Endothelial cell of hepatic sinusoid (primary cell): ENCODE measurements at regions not wholly inside any gene's neighbourhood (a gene's known extent, or its start where the extent isn't known, plus 50 kb on each side); places are given as distances from the start of the nearest gene placed in this dataset.
"Not testable (repeated sequence)": the region's sequence is repeated elsewhere in the genome, so short reads cannot be mapped to it uniquely, and the experiment has no call there.

Experiments
- in situ Hi-C: cut with HindIII; loops from 2 replicates; pipeline ENCODE4 v1.10.0; 2017; ENCODE audit warnings: low sequenced_read_pairs

DNA sequence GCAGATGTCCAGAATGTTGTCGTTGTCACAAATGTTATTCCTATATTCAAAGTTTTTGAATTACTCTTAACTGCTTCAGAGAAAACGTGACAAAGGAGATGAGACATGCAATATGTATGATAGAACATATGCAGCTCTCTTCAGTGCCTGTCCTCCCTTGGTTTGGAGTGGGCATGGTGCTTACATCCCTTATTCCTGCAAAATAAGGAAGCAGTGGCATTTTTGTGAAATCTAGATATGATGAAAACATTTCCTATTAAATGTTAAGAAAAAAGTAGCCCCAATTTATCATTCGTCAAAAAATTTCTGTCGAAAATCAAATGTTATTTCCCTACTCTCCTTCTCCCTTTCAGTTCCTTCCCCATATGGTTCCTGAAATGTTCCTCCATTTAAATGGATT, 457.5 kb upstream of the FANCL start:
- in situ Hi-C loops, result no loop called here

DNA sequence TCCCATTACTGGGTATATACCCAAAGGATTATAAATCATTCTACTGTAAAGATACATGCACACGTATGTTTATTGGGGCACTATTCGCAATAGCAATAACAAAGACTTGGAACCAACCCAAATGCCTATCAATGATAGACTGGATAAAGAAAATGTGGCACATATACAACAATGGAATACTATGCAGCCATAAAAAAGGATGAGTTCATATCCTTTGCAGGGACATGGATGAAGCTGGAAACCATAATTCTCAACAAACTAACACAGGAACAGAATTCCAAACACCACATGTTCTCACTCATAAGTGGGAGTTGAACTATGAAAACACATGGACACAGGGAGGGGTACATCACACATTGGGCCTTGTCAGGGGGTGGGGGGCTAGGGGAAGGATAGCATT, 453.0 kb upstream of the FANCL start:
- in situ Hi-C loops, result not testable (repeated sequence)

DNA sequence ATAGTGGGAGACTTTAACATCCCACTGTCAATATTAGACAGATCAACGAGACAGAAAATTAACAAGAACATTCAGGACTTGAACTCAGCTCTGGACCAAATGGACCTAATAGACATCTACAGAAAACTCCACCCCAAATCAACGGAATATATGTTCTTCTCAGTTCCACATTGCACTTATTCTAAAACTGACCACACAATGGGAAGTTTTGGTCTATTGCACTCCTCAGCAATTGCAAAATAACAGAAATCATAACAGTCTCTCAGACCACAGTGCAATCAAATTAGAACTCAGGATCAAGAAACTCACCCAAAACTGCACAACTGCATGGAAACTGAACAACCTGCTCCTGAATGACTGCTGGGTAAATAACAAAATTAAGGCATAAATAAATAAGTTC, 449.9 kb upstream of the FANCL start:
- in situ Hi-C loops, result not testable (repeated sequence)

DNA sequence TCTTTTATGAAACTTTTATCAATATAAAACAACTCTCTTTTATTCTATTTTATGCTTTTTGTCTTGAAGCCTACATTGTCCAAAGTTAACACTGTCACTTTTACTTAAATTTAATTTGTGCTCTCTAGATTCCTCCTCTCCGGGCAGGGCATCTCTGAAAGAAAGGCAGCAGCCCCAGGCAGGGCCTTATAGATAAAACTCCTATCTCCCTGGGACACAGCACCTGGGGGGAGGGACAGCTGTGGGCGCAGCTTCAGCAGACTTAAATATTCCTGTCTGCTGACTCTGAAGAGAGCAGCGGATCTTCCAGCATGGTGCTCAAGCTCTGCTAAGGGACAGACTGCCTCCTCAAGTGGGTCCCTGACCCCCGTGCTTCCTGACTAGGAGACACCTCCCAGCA, 447.7 kb upstream of the FANCL start:
- in situ Hi-C loops, result no loop called here

DNA sequence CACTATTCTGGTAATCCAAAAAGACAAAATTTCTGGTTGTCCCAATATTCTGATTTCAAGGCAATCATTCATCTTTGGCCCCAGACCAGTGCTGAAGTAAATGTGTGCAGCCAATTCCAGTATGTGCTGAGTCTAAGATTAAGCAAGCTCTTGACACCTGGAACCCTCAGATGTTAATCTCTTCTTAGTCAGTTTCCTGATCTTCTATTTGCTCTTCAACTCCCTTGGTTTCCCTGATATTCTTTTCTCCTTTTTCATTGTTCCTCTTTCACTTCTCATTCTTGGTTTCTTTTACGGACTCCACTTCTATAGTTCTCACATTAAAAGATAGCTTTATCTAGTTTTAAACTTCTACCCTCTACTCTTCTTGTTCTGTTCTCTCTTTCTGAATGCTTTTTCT, 445.7 kb upstream of the FANCL start:
- in situ Hi-C loops, result no loop called here

DNA sequence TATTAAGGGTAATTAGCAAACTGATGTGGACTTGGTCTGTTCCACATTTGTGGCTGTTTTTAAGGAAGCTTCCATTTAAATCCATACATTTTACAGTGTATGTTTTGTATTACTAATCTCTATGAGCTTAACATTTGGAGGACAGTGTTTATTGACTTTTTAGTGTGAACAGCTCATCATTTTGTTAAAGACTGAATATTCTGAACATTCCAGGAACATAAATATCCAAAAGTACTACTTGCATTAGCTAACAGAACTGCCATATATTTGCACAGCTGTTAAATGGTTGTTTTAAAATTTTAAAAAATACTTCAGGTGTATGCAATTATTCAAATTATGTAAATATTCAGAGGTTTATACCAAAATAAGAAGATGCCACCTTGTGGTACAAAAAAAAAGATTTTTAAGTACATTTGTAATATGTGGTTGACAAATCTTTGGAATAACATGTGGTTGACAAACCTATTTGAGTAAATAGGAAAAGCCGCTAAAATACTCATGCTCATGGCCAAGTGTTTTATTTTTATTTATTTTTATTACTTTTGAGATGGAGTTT, 439.7 kb upstream of the FANCL start:
- in situ Hi-C loops, result no loop called here

DNA sequence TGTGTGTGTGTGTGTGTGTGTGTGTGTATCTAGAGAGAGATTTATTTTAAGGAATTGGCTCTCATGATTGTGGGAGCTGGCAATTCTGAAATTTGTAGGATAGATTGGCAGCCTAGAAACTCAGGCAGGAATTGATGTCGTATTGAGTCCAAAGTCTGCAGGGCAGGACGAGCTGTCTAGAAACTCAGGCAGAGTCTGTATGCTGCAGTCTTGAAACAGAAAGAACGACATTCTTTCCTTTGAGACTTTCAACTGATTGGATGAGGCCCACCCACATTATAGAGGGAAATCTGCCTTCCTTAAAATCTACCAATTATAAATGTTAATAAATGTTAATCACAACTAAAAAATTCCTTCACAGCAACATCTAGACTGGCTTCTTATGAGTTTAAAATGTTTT, 436.6 kb upstream of the FANCL start:
- in situ Hi-C loops, result no loop called here

DNA sequence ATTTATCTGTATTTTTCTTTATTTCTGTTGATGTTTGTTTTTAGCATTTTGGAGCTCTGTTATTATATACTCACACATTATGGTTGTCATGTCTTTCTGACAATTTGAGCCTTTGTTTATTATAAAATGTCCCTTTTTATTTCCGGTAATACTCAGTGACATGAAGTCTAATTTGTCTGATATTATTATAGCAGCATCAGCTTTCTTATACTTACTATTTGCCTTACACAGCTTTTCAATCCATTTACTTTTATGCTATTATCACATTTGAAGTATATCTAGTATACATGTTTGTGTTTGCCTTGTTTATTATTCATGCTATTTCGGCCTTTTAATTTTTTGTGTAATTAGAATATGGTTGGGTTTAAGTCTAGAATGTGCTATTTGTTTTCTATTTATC, 430.6 kb upstream of the FANCL start:
- in situ Hi-C loops, result no loop called here

DNA sequence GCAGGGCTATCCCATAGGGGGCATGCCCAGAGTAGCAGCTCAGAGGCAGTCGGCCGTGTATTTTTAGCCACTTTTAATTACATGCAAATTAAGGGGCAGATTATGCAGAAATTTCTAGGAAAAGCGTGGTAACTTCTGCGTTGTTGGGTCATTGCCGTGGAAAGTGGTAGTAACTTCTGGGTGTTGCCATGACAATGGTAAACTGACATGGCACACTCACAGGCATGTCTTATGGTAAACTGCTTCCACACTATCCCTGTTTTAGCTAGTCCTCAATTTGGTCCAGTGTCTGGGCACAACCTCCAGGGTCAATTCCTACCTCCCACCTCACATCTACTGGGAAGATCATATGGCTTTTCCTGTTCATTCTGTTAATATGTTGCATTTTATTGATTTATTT, 428.9 kb upstream of the FANCL start:
- in situ Hi-C loops, result no loop called here

DNA sequence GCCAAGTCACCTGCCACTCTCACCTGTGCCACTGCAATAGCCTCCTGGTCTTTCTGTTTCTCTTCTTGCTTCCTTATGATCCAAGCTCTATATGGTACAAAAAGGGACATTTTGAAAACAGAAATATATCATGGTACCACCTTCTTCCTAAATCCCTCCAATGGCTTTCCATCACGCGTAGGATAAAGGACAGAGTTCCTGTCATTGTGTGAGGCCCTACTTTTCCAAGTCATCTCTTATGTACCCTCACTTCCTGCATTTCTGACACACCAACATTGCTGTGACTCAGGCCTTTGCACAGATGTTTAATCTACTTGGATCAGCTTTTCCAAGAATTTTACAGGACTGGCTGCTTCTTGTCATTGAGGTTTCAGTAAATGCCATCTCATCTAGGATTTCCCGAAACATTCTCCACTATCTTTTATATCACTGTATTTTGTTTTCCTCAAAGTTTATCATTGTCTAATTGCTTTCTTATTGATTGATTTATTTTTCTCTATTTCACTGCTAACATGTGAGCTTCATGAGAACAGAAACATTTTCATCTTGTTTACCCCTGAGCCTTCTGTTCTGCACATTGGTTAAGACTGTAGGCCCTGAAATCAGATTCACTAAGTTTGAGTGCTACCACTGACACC, 426.1 kb upstream of the FANCL start:
- in situ Hi-C loops, result no loop called here

DNA sequence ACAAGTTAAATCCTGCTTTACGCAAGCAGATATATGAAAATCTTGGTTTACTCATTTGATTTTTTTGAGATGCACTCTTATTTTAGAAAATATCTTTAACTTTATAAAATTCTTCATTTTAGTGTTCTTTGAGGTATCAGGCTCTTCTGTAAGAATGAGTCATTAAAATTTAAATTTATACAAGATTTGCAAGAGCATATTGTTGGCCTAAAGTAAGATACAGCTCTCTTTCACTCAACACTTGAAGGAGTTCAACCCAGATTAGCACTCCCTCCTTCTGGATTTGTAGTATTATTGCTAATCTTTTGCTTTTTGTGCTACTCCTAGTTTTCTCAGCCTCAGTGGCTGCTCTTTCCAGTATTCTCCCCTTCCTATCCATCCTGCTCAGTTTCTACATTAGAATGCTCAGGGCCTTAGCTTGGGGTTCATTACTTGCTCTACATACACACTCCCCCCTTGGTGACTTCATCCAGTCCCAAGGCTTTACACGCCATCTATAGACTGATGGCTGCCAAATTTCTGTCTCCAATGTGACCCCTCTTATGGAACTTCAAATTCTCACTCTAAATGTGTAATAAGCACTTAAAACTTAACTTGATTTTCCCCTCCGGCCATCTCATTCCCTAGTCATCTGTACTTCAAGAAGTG, 425.3 kb upstream of the FANCL start:
- in situ Hi-C loops, result no loop called here

DNA sequence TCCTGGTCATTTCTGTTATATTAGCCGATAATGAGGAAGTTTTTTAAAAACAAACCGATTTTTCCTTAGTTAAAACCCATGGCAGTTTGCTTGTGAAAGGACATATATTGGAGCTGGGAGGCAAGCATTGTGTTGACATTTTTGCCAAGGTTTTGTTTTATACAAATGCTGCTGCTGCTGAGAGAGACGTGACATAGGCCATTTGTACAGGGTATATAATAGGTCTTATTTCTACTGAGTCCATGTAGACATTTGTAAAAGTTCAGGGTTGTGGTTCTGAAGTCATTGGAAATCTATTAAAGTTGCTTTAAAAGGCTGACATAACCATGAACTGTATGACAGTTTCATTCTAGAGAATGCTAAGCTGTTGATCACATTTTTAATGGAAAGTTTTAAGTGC, 424.0 kb upstream of the FANCL start:
- in situ Hi-C loops, result no loop called here

DNA sequence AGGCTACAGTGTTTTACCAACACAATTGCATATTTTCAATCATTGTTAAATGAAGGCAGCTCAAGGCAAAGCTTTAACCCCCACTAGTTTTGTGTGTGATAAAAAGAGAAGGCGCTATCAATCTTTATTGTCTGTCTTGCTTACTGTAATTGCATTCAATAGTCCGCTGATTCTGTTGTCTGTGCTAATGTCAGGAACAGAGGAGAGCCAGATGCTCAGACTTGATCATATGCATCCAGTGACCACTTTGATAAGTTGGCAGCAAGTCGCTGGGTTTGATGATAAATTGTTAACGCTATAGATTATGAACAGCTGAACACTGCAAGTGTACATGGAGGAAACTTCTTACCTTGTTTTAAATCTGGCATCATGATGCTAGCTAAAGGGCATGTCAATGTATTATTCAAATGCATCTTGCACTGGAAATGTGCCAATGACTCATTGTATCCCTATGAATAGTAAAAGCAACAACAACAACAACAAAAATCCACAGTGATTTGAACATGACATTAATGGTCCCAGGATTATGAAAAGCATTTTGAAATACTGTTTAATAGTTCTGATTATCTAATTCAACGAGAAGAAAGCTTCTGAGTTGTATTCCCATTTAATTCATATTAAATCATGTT, 423.5 kb upstream of the FANCL start:
- in situ Hi-C loops, result no loop called here

DNA sequence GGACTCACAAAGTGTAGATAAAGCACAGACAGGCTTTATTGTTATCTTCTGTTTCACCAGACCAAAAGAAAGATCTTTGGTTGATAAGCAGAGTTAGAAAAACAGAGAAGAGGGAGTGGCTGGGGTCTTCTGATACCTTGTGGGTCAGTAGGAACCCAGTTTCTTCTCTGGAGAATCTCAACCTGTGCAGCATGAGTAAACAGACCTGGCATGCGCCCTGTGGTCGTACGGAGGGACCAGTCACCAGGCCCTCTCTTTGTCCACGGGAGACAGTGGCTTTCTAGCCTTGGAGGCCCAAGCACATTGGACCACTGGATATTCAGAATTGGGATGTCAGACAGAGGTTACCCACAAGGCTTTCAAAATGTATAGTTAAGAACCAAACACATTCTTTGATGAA, 418.9 kb upstream of the FANCL start:
- in situ Hi-C loops, result no loop called here

DNA sequence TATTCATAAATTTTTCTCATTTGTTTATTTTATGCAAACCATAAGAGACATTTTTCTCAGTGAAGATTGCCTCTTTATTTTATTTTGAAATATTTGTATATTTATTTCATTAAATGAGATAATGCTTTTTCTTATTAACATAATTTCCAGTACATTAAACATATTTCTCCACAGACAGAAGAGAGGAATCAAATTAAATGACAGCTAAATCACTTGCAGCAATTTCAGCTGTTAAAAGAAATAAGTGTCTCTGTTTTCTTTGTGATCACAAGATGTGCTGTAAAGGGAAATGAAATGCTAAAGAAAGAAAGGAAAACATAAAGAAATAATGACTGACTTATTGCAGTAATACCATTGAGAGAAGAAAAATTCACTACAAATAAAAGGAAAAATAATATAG, 414.0 kb upstream of the FANCL start:
- in situ Hi-C loops, result no loop called here

DNA sequence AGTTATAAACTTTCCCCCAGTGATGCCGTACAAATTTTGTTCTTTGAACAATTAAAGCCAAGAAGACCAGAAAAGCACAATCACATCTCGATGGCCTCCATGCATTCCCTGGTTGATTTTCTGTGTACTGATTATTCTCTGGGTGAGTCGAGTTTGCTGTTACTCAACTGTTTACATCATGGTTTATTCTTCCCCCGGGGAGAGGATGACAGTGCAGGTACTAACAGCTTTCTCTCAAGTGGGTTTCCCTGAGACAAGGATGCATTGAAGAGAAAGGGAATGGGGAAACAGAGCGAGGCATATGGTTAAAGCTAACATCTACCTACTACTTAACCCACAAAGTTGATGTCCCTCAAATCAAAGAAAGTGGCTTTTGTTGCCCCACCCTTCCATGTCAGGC, 410.8 kb upstream of the FANCL start:
- in situ Hi-C loops, result loop anchor here (5.0 kb wide), 1 partner anchor 40 kb away; no protein-coding TSS in a partner anchor

DNA sequence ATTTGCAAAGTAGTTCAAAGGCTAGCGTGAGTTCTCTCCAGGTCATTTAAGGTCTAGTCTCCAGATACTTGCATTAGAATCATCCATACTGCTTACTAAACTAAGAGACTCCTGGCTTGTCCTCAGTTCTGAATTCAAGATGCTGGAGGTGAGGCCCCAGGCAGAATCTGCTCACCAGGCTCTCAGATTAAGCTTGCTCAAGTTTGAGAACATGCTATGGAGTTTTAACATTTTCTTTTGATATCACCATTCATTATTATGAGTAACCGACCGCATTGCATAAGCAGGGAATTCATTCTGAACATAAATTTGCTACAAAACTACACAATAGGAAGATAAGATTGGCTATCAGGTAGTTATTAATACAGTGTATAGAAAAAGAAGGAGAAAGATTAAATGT, 409.7 kb upstream of the FANCL start:
- in situ Hi-C loops, result loop anchor here (5.0 kb wide), 1 partner anchor 38 kb away; no protein-coding TSS in a partner anchor

DNA sequence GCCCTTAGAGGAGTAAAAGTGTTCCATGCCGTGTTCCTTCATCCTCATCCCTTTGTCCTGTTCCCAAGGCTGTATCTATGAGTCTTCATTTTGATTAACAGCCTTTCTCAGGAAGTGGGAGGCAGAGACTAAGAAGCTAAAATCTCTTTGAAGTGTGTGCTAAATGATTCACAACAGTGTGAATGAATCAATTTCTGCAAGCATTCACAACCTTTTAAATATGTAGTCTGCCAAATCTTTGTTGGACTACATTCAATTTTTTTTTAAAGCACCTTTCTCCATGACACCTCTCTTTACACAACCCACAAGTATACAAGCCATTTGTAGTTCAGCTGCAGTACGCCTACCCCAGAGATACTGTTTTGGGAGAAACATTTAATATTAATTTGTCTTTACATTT, 408.6 kb upstream of the FANCL start:
- in situ Hi-C loops, result loop anchor here (5.0 kb wide), 1 partner anchor 37 kb away; no protein-coding TSS in a partner anchor

DNA sequence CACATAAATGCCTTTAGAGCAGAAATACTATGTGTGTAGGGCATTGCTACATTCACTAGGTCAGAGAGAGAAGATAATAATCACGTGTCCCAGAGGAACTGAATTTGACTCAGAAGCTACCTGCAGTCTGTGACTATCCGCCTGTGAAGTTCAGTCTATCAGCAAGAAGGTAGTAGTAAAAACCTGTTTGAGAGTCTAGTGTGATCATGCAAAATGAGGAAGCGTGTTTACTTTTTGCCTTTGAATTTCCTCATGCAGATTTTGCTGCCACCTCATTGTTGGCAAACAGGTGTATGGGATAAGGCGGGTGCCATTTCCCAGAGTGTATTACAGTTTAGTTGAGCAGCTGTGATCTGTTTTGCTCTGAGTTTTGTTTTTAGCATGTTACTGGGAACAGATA, 403.9 kb upstream of the FANCL start:
- in situ Hi-C loops, result no loop called here

DNA sequence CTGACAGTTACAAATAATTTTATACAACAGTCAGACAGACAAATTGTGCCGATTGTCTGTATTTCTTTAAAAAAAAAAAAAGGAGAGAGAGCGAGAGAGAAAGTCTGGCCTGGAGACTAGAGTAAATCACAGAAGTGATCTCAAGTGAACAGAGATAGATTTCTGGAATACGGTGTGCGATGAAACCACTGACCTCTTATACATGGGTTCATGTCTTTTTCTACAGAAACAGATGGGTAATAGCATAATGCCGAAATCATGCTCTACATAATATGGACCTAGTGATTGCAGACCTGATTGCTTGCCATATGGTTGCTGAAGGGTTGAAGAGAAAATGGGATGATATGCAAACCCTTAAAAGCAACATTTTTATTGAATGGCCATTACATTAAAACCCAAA, 403.3 kb upstream of the FANCL start:
- in situ Hi-C loops, result no loop called here

DNA sequence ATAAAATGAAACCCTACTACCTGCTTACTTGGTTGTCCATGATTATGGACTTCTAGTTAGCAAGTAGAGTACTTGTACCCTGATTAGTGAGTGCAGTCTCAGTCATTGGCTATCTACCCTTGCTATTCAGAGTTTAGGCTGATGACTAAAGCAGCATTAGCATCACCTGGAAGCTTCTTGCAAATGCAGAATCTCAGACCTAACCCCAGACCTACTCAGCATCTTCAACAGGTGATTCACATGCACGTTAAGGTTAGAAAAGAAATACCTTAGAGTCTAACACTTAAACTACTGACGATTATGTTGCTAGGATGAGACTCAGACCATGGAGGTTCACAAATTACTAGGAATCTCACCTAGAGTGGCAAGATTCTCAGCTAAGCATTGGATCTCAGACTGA, 399.9 kb upstream of the FANCL start:
- in situ Hi-C loops, result no loop called here

DNA sequence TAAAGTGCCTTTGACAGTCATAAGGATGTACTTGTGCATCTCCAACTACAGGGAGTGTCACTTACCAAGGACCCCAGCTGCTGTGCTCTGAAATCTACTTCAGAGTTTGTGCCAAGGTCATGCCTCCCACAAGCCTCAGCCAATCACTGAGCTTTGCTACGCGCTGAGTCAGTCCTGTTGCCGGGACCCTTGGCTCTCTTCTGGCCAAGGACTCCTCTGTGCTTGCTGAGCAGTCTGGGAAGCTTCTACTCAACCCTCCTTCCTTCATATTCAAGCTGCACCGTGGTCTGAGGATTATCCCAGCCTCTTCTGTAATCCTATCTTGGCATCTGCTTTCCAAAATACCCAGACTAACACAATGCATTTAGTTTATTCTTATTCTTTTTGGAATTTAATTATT, 398.9 kb upstream of the FANCL start:
- in situ Hi-C loops, result no loop called here
